ENCODE measurements at regions not wholly inside any gene's neighbourhood (a gene's known extent, or its start where the extent isn't known, plus 50 kb on each side); places are given as distances from the start of the nearest gene placed in this dataset.

DNA sequence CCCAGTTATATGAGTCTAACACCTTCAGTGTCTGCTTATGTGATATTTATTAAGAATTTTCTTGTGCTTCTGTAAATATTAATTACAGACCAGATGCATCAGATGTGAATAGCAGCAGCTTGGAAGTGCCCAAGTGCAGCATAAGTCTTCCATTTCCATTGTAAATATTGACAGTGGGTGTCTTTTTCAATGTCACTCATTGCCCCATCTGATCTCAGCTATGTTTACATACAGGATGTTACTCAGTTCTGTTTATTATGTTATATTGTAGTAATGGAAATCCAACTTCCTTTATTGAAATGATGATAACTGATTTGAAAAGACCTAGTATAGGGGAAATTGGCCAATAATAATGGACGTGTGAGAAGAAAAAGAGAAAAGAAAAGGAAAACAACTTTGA lies 296.7 kb downstream of the SAMD5 start:
- 82 to 100% methylated on average over 1 of the region's 1 CpG for WGBS, 2 experiments (ENCODE audit: insufficient coverage in 1 of 2, insufficient read length in 1 of 2)
- Mint-ChIP-seq H3K4me1 (no peaks in the 10 kb centered on the region), H3K27me3 (ENCODE audit: insufficient read depth) (no peaks in the 10 kb centered on the region), H3K36me3 (ENCODE audit: low read depth) (no peaks in the 10 kb centered on the region), H3K9me3 (peaks cover 10% of the 10 kb centered on the region), H3K4me3 (no peak overlapping the region), H3K27ac (no peak overlapping the region)
- TF ChIP-seq, protein P1, sequence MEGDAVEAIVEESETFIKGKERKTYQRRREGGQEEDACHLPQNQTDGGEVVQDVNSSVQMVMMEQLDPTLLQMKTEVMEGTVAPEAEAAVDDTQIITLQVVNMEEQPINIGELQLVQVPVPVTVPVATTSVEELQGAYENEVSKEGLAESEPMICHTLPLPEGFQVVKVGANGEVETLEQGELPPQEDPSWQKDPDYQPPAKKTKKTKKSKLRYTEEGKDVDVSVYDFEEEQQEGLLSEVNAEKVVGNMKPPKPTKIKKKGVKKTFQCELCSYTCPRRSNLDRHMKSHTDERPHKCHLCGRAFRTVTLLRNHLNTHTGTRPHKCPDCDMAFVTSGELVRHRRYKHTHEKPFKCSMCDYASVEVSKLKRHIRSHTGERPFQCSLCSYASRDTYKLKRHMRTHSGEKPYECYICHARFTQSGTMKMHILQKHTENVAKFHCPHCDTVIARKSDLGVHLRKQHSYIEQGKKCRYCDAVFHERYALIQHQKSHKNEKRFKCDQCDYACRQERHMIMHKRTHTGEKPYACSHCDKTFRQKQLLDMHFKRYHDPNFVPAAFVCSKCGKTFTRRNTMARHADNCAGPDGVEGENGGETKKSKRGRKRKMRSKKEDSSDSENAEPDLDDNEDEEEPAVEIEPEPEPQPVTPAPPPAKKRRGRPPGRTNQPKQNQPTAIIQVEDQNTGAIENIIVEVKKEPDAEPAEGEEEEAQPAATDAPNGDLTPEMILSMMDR (conservative IDR thresholded peaks at IDR 0.05) = no peak
- Histone ChIP-seq H3K27ac (ENCODE audit: low read depth, low read length) (no peak overlapping the region), H3K4me3 (ENCODE audit: low read length) (no peak overlapping the region), H3K9me3 (ENCODE audit: control insufficient read depth, low read length) (peaks cover 17% of the 10 kb centered on the region), H3K4me1 (ENCODE audit: control insufficient read depth, insufficient read depth, low read length) (no peaks in the 10 kb centered on the region), H3K27me3 (ENCODE audit: control insufficient read depth, insufficient read depth, low read length, poor library complexity, severe bottlenecking) (no peaks in the 10 kb centered on the region), H3K9ac (ENCODE audit: extremely low read depth, low read length, poor library complexity, severe bottlenecking) (no peak overlapping the region), H3K36me3 (ENCODE audit: control insufficient read depth, insufficient read depth, low read length) (no peaks in the 10 kb centered on the region)
- no peak for DNase-seq

DNA sequence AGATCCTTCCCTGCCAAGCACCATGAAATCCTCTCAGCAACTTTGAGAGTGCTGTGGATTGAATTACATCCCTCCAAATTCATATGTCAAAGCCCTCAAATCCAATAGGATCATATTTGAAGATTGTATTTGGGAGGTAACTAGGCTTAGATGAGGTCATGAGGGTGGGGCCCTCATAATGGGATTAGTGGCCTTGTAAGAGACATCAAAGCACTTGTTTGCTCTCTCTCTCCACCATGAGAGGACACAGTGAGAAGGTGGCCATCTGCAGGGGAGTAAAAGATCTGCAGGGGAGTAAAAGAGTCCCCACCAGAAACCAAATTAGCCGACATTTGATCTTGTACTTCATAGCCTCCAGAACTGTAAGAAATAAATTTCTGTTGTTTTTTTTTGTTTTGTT lies 298.2 kb downstream of the SAMD5 start:
- Histone ChIP-seq H3K4me3 (ENCODE audit: low read length) (no peak overlapping the region), H3K36me3 (ENCODE audit: control insufficient read depth, insufficient read depth, low read length) (no peaks in the 10 kb centered on the region), H3K27me3 (ENCODE audit: control insufficient read depth, insufficient read depth, low read length, poor library complexity, severe bottlenecking) (no peaks in the 10 kb centered on the region), H3K9ac (ENCODE audit: extremely low read depth, low read length, poor library complexity, severe bottlenecking) (no peak overlapping the region), H3K9me3 (ENCODE audit: control insufficient read depth, low read length) (peaks cover 17% of the 10 kb centered on the region), H3K4me1 (ENCODE audit: control insufficient read depth, insufficient read depth, low read length) (no peaks in the 10 kb centered on the region), H3K27ac (ENCODE audit: low read depth, low read length) (no peak overlapping the region)
- Mint-ChIP-seq H3K27me3 (ENCODE audit: insufficient read depth) (no peaks in the 10 kb centered on the region), H3K27ac (no peak overlapping the region), H3K36me3 (ENCODE audit: low read depth) (no peaks in the 10 kb centered on the region), H3K9me3 (peaks cover 10% of the 10 kb centered on the region), H3K4me3 (no peak overlapping the region), H3K4me1 (no peaks in the 10 kb centered on the region)
- TF ChIP-seq, protein P1 (conservative IDR thresholded peaks at IDR 0.05) = peak; percentile 40
- WGBS, 2 experiments (ENCODE audit: insufficient coverage in 1 of 2, insufficient read length in 1 of 2) = 100% methylated on average over 1 of the region's 1 CpG; no CpG with 5 or more reads in 1 of the 2 experiments
- DNase-seq = peak; percentile 50

DNA sequence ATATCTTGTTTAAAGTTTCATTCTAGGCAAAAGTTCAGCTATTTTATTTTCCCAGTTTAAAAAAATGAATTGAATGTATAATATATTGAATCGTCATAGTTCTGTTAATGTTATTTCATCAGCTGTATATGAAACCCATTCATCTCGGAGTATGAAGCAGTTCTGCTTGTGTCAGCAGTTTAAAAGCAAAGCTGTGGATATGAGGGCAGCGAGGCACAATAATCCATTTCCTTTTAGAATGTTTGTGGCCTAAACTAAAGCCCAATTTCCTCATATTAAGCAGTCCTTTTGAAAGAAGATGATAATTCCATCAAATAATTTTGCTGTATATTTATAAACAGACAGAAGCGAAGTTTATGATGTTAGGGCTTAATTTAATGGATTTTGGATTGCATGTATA lies 300.1 kb downstream of the SAMD5 start:
- H3K27me3 ChIP-seq (ENCODE audit: control insufficient read depth, insufficient read depth, low read length, poor library complexity, severe bottlenecking) = no peaks in the 10 kb centered on the region
- H3K4me1 ChIP-seq (ENCODE audit: control insufficient read depth, insufficient read depth, low read length) = no peaks in the 10 kb centered on the region
- Mint-ChIP-seq H3K4me3 (no peak overlapping the region), H3K4me1 (peaks cover 8% of the 10 kb centered on the region), H3K36me3 (ENCODE audit: low read depth) (no peaks in the 10 kb centered on the region), H3K27ac (no peak overlapping the region), H3K27me3 (ENCODE audit: insufficient read depth) (no peaks in the 10 kb centered on the region), H3K9me3 (peaks cover 10% of the 10 kb centered on the region)
- H3K9me3 ChIP-seq (ENCODE audit: control insufficient read depth, low read length) = peaks cover 17% of the 10 kb centered on the region
- no peak overlapping the region for H3K4me3 ChIP-seq (ENCODE audit: low read length)
- H3K36me3 ChIP-seq (ENCODE audit: control insufficient read depth, insufficient read depth, low read length) = no peaks in the 10 kb centered on the region
- TF ChIP-seq, protein P1 (conservative IDR thresholded peaks at IDR 0.05) = no peak
- H3K9ac ChIP-seq (ENCODE audit: extremely low read depth, low read length, poor library complexity, severe bottlenecking) = no peak overlapping the region
- DNase-seq = no peak
- no peak overlapping the region for H3K27ac ChIP-seq (ENCODE audit: low read depth, low read length)
- 94 to 98% methylated on average over 2 to 4 of the region's 4 CpGs for WGBS, 2 experiments (ENCODE audit: insufficient coverage in 1 of 2, insufficient read length in 1 of 2)

Measured in endodermal cell (in vitro differentiated cells).